Hepatic stellate cell (primary cell): ENCODE measurements at regions not wholly inside any gene's neighbourhood (a gene's known extent, or its start where the extent isn't known, plus 50 kb on each side); places are given as distances from the start of the nearest gene placed in this dataset.
"Not testable (repeated sequence)": the region's sequence is repeated elsewhere in the genome, so short reads cannot be mapped to it uniquely, and the experiment has no call there.

Experiments
- DNase-seq: peaks from one replicate; pipeline ENCODE4 v3.0.0; 2011; ENCODE audit warnings: low spot score

DNA sequence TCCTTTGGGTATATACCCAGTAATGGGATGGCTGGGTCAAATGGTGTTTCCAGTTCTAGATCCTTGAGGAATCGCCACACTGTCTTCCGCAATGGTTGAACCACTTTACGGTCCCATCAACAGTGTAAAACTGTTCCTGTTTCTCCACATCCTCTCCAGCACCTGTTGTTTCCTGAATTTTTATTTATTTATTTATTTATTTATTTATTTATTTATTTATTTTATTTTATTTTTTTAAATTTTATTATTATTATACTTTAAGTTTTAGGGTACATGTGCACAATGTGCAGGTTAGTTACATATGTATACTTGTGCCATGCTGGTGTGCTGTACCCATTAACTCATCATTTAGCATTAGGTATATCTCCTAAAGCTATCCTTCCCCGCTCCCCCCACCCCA lies 456.0 kb downstream of the SEMA3D start:
- DNase-seq = not testable (repeated sequence)

DNA sequence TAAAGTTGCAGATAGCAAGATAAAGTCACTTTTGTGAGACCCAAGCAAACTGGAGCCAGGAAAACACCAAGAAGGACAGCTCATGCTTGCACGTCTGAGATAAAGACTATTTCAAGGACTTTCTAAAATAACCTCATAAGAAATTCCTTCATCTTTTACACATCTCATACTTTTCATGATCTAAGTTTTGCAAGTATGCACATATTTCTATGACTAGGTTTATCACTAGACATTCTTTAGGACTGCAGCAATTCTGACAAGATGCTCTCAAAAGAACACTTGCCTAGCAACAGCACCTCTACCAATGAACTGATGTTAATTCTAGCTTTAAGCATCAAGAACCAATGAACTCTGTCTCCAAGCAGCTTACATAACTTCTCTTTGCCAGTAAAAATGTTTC lies 457.6 kb downstream of the SEMA3D start:
- peak; percentile 9 for DNase-seq

DNA sequence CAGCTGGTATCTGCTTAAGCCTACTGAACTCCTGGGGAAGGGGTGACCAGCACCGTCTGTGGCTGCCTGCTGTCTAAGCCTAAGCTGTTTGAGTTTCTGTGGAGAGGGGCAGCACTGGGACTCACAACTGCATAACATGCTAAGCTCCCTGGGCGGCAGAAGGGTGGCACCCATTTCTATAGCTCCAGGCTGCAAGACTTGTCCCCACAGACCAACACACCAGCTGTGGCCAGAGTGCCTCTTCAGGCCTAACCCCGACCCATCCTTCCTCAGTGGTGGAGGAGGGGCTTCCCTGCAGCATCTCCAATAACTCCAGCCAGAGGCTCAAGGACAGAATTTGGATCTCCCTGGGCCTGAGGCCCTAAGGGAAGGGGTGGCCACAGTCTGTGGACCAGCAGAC lies 464.1 kb downstream of the SEMA3D start:
- DNase-seq = no peak

DNA sequence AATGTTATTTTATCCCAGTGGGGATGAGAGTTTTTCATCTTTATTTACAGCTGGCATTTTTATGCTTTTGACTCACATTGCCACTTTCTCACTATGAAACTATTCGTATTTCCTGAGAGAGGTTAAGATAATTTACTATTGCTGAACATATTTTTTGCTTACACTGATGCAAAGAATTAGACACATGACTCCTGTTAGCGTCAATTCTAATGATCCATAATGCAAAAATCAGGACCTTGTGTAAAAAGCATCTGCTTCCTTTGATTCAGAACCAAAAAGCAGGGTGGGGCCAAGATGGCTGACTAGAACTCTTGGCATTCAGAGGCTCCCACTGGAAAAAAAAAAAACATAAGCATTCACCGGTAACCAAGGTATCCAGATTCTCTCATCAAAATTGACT lies 464.8 kb downstream of the SEMA3D start:
- DNase-seq = no peak

DNA sequence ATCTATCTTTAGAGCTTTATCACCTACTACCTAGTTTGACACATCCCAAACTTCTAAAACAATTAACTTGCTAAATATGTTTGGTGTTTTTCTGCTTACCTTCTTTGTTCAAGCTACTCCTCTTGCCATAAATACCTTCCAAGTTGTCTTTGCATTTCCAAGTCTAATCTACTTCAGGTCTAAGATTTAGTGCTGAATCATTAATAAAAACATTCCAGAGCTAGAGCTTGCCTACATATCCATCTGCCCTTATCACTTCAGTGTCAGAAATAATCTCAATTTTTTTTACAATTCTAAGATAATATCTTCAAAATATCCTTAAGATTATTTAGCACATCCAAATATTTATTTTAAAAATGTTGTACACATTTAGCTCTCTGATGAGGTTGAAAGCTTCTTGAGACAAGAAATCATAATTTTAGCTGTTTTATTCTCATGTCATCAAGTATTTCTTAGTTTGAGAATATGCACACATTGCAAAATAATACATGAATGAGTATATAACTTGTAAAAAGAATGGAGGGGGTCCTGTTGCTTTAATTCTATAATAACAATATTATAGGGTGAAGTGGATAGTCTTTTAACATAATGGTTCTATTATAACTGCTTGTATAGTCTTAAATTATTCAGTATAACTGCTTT lies 466.3 kb downstream of the SEMA3D start:
- DNase-seq = no peak

DNA sequence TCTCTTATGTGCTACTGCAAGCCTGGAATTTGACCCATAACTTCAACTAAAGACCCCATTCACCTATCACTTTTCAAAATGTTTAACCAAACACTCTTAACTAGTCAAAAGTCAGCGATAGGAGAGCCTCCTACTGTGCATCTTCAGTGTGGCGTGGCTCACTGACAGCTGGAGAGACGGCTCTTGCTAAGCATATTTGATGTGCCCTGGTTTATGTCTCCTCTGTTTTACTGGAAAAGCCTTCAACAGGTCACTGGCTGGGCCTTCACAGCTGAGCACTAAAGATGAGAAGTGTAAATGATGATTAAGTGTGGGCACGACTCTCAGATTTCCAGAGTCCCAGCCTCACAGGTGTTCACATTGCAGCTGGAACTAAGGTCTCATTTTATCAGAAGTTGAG lies 472.1 kb downstream of the SEMA3D start:
- DNase-seq = no peak

DNA sequence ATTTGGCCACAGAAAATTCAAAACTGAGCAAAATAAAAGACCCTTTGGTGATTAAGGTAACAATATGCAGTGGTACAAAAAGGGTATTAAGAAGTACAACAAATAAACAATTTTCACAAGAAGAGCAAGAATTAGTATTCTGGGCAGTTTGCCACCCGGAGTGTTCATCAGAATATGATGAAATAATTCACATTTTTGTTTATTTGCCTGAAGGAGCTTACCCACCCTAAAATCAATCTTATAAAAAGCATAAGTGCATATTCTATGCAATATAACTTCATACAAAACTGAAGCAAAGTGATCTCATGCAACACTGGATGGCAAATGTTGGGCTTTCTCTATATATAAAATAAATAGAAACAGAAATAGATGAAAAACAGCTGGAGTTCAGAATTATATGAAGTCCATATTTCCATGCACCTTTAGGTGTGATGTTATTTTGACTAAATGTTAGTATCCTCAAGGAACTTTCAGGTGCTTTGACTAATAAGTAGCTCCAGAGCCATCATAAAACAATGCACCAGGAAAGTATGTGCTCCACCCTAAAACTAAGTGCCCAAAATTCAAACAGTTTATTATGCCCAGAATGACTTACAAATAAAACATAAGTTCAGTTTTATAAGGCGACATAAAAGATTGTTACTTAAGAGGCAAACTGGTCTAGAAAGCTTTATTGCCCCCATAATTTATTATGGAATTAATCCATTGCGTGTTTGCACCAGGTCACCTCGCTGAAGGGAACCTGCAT lies 474.3 kb downstream of the SEMA3D start:
- no peak for DNase-seq

DNA sequence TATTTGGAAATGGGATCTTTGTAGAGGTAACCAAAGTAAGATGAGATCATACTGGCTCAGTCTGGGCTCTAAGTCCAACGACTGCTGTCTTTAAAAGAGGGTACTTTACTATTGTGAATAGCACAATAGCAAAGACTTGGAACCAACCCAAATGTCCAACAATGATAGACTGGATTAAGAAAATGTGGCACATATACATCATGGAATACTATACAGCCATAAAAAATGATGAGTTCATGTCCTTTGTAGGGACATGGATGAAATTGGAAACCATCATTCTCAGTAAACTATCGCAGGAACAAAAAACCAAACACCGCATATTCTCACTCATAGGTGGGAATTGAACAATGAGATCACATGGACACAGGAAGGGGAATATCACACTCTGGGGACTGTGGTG lies 476.3 kb downstream of the SEMA3D start:
- not testable (repeated sequence) for DNase-seq

DNA sequence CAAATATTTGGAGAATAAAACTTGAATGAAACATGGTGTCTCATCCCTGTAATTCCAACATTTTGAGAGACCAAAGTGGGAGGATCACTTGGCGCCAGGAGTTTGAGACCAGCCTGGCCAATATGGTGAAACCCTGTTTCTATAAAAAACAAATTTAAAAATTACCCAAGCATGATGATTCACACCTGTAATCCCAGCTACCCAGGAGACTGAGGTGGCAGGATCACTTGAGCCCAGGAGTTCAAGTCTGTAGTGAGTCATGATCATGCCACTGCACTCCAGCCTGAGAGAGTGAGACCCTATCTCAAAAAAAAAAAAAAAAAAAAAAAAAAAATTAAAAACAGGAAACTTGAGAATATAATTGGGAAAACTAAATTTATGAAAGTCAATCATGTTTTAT lies 481.1 kb downstream of the SEMA3D start:
- DNase-seq = no peak

DNA sequence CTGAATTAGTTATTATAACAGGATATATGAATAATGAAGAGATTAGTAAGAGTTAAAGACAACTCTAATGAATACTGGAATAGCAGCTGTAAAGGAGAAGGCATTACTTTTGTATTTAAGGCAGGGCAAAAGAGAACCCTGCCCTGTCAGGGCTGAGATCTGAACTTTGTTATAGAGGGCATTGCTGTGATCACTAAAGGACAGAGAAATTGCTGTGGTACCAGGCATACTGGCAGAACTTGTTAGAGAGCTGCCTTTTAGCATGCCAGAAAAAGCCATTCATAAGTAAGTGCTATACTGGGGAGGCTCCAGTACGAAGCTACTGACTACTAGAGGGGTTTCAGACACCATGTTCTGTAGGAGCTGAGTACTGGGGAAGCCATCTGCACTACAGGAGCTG lies 481.8 kb downstream of the SEMA3D start:
- no peak for DNase-seq

DNA sequence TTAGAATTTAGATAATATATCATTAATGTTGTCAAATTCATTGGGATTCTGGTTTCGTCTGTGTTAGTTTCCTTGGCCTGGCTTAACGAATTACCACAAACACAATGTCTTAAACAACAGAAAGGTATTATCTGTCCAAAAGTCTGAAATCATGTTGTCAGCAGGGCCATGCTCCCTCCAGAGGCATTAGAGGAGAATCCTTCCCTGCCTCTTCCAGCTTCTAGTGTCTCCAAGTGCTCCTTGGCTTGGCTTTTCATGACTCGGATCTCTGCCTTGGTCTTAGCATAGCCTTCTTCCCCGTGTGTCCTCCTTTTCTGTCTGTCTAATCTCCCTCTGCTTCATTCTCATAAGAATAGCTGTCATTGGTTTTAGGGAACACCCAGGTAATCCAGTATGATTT lies 482.5 kb downstream of the SEMA3D start:
- DNase-seq = no peak

DNA sequence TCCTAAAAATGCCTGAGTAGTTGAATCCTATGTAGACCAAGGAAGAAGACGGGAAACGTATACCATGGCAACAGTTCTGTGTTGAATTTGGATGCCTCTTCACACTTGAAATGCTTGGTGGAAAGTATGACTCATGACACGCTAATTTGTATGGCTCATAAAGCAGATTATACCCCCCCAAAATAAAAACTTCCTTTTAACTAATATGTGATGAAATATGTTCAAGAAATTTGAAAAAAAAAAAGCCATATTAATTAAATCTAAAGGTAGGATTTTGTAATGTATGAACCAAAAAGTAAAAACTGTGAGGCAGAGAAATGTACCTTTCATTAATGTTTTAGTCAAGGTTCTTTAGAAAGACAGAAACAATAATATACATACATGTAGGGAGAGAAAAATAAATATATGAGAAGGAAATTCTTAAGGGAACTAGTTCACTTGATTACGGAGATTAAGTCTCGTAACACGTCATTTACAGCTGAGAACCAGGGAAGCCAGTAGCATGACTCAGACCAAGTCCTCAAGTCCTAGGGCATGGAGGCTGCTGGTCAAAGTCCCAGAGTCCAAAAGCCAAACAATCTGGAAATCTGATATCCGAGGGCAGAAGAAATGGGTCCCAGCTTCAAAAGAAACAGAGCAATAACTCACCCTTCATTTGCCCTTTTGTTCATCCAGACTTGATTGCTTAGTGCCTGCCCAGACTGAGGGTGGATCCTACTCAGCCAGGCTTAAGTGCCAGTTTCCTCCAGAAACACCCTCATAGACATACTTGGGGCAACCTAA lies 485.1 kb downstream of the SEMA3D start:
- DNase-seq = peak; percentile 9

DNA sequence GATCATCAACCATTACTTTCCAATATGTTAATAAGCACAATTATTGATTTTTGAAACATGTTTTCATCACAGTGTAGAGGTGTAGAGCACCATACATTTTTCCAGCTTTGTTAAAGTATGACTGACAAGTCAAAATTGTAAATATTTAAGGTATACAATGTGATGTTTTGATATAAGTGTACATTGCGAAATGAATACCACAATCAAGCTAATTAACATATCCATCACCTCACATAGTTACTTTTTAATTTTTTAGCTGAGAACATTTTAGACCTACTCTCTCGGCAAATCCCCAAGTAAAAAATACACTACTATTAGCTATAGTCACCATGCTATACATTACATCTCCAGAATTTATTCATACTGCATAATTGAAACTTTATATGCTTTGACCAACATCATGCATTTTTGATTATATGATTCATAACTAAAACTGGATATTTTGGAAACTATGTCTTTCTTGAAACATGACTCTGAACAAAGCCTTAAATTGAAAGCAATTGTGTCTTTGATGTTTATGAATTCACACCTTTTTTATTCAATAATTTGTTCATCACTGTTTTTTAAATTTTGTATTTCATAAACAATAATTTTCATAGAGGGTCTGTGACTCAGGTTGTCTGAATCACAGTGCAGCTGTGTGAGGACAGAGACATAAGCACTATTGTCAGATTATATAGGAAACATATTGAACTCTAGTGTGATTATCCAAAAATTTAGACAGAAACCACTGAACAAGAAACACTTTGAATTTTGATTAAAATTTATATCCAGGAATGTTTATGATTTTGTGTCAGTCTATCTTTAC lies 486.1 kb downstream of the SEMA3D start:
- DNase-seq = no peak

DNA sequence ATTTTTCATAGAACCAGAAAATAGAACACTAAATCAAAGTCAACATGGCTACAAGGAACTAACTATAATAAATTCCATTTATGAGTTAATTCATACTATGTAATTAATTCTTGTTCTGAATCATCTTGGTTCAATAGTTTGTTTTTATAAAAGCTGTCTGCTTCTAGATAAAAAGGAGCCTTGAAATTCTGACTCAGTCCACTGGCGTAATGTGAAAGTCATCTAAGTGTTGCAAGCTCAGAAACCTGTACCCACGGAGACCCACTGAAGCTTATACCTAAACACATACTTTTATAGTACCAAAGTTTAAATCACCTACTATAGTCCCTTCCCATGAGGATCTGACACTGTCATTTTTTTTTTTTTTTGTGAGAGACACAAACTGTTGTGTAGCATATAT lies 489.4 kb downstream of the SEMA3D start:
- DNase-seq = peak; percentile 5

DNA sequence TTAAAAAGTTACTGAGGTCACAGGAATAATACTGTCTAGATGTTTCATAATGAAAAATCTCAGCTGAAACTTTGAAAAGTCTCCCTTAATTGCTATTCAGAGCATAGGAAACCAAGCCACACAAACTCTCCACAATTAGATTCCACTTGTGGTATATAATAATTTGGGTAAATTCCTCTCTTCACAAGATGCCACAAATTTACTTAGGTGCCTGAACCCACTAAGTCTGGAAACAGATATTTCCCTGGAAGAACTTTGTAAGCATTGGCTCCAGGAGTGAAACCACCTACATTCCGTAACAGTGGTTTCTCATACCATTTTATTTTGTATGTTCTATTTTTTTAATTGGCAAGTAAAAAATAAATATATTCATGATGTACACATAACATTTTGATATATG lies 493.4 kb downstream of the SEMA3D start:
- DNase-seq = no peak

DNA sequence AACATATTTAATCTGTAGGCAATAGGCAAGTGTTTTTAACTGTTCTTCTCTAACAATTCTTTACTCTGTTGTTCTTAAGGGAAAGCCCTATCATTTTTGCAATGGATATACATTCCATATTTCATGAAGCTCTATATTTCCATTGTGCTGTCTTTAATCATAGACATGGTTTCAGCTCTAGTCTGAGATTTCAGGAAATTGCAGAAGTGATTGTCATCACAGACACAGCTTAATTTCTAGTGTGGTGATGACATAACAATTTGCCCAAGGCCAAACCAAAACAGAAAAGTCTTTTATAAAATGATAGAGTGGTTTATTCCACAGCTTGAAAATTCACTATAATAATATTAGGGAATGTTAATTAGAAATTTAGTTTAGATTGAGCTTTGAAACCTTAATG lies 494.1 kb upstream of the SEMA3A start:
- DNase-seq = no peak

DNA sequence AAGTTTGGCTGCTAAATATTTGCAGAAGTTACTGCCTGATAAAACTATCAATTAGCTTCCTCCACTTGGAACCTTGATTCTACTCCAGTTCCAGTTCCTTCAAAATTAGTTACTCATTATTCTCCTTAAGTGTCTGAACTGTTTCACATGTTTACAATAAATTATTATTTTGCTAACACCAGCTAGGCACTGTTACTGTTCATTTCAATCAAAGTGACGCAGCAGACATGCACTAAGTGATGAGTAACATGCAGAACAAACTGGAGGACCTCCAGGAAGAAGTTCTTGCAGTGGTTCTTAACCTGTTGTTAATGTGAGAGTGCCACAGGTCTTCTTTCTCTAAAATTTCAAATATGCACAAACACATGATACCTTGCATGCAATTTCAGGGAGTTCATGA lies 491.8 kb upstream of the SEMA3A start:
- no peak for DNase-seq

DNA sequence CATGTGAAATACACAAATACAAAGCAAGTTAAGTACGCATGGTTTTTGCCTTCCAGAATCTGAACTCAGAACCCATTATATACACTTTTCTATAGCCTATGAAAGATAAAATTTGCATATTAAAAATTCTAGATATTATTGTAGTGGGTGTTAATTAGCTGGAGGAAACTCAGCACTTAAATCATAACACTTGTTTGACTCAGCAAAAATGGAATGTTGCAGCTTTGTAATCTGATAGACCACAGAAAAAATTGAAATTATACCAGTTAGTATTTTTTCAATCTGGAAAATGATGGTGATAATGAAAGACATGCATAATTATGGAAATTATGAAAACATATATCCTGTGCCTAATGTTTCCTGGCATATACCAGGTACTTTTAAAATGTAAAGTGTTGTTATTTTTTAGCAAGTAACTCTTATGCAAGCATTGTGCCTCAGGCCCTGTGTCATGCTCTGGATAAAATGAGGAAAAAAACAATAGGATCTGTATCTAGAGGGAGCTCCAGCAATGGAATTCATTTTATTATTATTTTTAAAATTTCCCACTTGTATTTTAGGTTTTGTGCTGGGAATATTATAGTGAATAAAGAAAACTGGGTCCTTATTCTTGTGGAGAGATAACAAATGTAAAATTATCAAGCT lies 490.4 kb upstream of the SEMA3A start:
- no peak for DNase-seq

DNA sequence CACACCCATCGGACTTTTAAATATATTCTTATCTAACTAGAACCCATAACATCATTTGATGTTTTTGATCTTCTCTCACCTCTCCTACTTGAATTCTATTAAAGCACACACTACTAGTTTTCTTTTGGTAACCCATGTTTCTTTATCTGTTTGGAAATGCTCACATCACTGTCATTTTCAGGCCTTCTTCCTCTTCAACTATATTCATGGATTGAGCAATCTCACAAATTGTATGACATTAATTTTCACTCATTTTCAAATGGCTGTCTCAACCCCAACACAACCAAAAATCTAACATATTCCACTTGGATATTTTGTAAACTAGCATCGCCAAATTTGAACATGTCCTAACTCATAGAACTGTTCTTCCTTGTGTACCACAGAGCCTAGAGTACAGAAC lies 488.0 kb upstream of the SEMA3A start:
- no peak for DNase-seq

DNA sequence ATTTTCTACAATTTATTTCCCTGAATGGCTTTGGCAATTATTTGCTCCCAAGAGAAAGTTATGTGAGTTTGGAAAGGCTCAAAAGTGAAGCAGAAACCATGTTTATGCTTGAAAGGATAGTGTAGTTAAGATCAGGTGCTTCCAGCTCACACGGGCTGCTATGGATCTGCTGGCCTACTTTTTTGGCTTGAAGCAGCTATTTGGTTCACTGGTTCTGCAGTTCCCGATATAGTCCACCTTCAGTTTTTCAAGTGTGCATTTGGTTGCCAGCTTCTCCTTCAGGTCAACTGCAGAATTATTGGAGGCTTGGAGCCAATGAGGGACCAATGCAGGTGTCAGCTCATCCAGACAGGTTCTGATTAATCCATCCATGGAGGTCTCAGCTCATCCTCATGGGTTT lies 484.3 kb upstream of the SEMA3A start:
- DNase-seq = no peak

DNA sequence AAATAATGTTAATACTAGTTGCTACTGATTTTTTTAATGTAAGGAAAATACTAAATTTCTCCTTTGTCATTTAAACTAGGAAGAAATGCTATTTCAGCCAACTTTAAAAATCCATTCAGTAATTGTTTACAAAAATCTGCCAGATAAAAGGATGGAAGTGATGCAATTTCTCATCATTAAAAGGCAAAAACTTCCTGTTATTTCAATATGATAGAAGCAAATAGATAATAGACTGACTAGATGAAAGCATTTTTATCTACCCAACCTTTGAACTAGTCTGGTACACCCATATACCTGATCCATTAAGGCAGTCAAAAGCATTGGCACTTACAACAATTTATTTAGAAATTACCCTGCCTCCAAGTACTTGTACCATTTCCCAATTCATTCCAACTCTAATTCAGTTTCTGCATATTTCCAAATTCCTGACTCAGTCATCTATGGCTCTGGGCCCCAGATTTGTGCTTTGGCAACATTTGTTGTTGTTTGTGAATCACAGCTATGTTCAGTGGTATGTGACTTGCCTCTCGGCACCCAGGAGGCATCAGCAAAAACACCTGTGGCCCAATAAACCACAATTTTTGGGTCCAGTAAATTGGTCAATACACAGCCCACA lies 482.6 kb upstream of the SEMA3A start:
- no peak for DNase-seq
